ENCODE measurements at regions not wholly inside any gene's neighbourhood (a gene's known extent, or its start where the extent isn't known, plus 50 kb on each side); places are given as distances from the start of the nearest gene placed in this dataset.

- no peak for TF ChIP-seq CTCF (IDR thresholded peaks at IDR 0.05; ENCODE audit: low read depth, low read length, missing control alignments)
Measured at GRCh38 chr1:222087221-222087920, 345.5 kb upstream of the DUSP10 start.

GRCh38 chr1:222084996-222085395 is 343.1 kb upstream of the DUSP10 start:
- no peak for DNase-seq (ENCODE audit: low read depth)
- no peak overlapping the region for H3K4me3 ChIP-seq (ENCODE audit: low read depth, low read length)
- no peak for TF ChIP-seq CTCF (IDR thresholded peaks at IDR 0.05; ENCODE audit: low read depth, low read length, missing control alignments)

More at GRCh38 chr1:222087221-222087920, 345.5 kb upstream of the DUSP10 start:
- DNase-seq (ENCODE audit: low read depth): no peak
- no peak overlapping the region for H3K4me3 ChIP-seq (ENCODE audit: low read depth, low read length)

GRCh38 chr1:222084048-222084447 is 342.2 kb upstream of the DUSP10 start:
- no peak for TF ChIP-seq CTCF (IDR thresholded peaks at IDR 0.05; ENCODE audit: low read depth, low read length, missing control alignments)
- DNase-seq (ENCODE audit: low read depth): no peak

GRCh38 chr1:222081859-222082258 is 340.0 kb upstream of the DUSP10 start:
- DNase-seq (ENCODE audit: low read depth): peak; percentile 4
- H3K4me3 ChIP-seq (ENCODE audit: low read depth, low read length): no peak overlapping the region
- no peak for TF ChIP-seq CTCF (IDR thresholded peaks at IDR 0.05; ENCODE audit: low read depth, low read length, missing control alignments)

More at GRCh38 chr1:222084048-222084447, 342.2 kb upstream of the DUSP10 start:
- H3K4me3 ChIP-seq (ENCODE audit: low read depth, low read length): no peak overlapping the region

- H3K4me3 ChIP-seq (ENCODE audit: low read depth, low read length): no peak overlapping the region
- TF ChIP-seq CTCF (IDR thresholded peaks at IDR 0.05; ENCODE audit: low read depth, low read length, missing control alignments): no peak
- no peak for DNase-seq (ENCODE audit: low read depth)
Measured at GRCh38 chr1:222079566-222079965, 337.7 kb upstream of the DUSP10 start.

- no peak overlapping the region for H3K4me3 ChIP-seq (ENCODE audit: low read depth, low read length)
- TF ChIP-seq CTCF (IDR thresholded peaks at IDR 0.05; ENCODE audit: low read depth, low read length, missing control alignments): no peak
- no peak for DNase-seq (ENCODE audit: low read depth)
Measured at GRCh38 chr1:222077206-222077605, 335.3 kb upstream of the DUSP10 start.

GRCh38 chr1:222074317-222074716 is 332.4 kb upstream of the DUSP10 start:
- DNase-seq (ENCODE audit: low read depth): no peak
- TF ChIP-seq CTCF (IDR thresholded peaks at IDR 0.05; ENCODE audit: low read depth, low read length, missing control alignments): no peak
- H3K4me3 ChIP-seq (ENCODE audit: low read depth, low read length): no peak overlapping the region

Data from GM12864 (cell line).